ENCODE measurements at regions not wholly inside any gene's neighbourhood (a gene's known extent, or its start where the extent isn't known, plus 50 kb on each side); places are given as distances from the start of the nearest gene placed in this dataset.

DNA sequence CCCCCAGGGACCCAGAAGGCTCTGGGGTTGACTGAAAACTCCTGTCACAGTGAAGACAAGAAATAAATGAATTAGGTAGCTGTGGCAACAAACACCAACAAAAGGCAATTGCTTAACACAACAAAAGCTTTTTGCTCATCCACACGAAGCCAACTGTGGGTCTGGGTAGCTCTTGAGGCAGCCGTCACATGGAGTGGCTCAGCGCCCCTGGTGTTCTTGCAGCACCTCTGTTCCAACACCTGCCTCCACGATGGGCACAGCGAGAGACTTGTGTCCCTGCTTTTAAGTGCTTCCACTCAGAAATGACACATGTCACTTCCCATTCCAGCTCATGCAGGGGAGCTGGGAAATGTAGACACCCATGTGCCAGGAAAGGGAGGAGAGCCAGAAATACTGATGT is 364.5 kb upstream of the DUSP10 start:
- no peak for FAIRE-seq
- H3K36me3 ChIP-seq (ENCODE audit: control insufficient read depth in 2 of 4, insufficient read depth in 4 of 4, low read length in 3 of 4): no peaks in the 10 kb centered on the region
- no peak overlapping the region for H4K5ac ChIP-seq (ENCODE audit: insufficient read length, low read depth, low read length)
- no peak overlapping the region for H3K4ac ChIP-seq (replicated peaks; ENCODE audit: insufficient read length, low read depth, low read length)
- no peak overlapping the region for H2AK5ac ChIP-seq (ENCODE audit: low read depth, low read length)
- no peak overlapping the region for H3K9ac ChIP-seq (replicated peaks in 1 of 4; ENCODE audit: extremely low read depth in 1 of 4, low read depth in 3 of 4, low read length in 3 of 4)
- H3K14ac ChIP-seq (ENCODE audit: insufficient read length): no peak overlapping the region
- peaks cover 0 to 2% (median 0%) of the 10 kb centered on the region in 4 experiments; a peak in 3 of 7 replicates for H3K4me1 ChIP-seq (replicated peaks in 1 of 4; ENCODE audit: control insufficient read depth in 3 of 4, insufficient read depth in 4 of 4, low read length in 3 of 4)
- H3K23ac ChIP-seq (ENCODE audit: insufficient read length): no peak overlapping the region
- no peaks in the 10 kb centered on the region for H4K20me1 ChIP-seq (replicated peaks in 1 of 2; ENCODE audit: control insufficient read depth in 1 of 2, insufficient read depth in 2 of 2, low read length in 2 of 2)
- H3K56ac ChIP-seq (replicated peaks; ENCODE audit: insufficient read length, low read depth, low read length): no peak overlapping the region
- no peak for DNase-seq (ENCODE audit: low read depth in 1 of 2, low spot score in 2 of 2)
- H2AFZ ChIP-seq (ENCODE audit: low read length): no peak overlapping the region
- H2BK5ac ChIP-seq (ENCODE audit: low read depth, low read length): no peak overlapping the region
- no peak for TF ChIP-seq SUZ12 (IDR thresholded peaks at IDR 0.05; ENCODE audit: low read length)
- TF ChIP-seq, protein P1, sequence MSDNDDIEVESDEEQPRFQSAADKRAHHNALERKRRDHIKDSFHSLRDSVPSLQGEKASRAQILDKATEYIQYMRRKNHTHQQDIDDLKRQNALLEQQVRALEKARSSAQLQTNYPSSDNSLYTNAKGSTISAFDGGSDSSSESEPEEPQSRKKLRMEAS (IDR thresholded peaks at IDR 0.05): peak; percentile 68; the same call in 1 of the 2 replicates
- no peak for TF ChIP-seq SRF (IDR thresholded peaks at IDR 0.05; ENCODE audit: low read depth, low read length)
- no peak for TF ChIP-seq SIX5 (IDR thresholded peaks at IDR 0.05; ENCODE audit: low read depth, low read length)
- TF ChIP-seq YY1 (IDR thresholded peaks at IDR 0.05; ENCODE audit: low read depth, low read length): no peak
- no peak for TF ChIP-seq KDM5A (IDR thresholded peaks at IDR 0.05; ENCODE audit: low read length)
- TF ChIP-seq NRF1 (IDR thresholded peaks at IDR 0.05; ENCODE audit: low read depth, low read length): no peak
- TF ChIP-seq, protein P2, sequence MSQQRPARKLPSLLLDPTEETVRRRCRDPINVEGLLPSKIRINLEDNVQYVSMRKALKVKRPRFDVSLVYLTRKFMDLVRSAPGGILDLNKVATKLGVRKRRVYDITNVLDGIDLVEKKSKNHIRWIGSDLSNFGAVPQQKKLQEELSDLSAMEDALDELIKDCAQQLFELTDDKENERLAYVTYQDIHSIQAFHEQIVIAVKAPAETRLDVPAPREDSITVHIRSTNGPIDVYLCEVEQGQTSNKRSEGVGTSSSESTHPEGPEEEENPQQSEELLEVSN (IDR thresholded peaks at IDR 0.05): peak; percentile 55
- TF ChIP-seq TCF12 (IDR thresholded peaks at IDR 0.05; ENCODE audit: low read depth, low read length): no peak
- no peak for TF ChIP-seq SIN3A (conservative IDR thresholded peaks at IDR 0.05 in 1 of 2, IDR thresholded peaks at IDR 0.05 in 1 of 2; ENCODE audit: low read depth in 1 of 2, low read length in 2 of 2)
- TF ChIP-seq RAD21 (IDR thresholded peaks at IDR 0.05 in 1 of 2, conservative IDR thresholded peaks at IDR 0.05 in 1 of 2; ENCODE audit: low read depth in 2 of 2, low read length in 2 of 2): 0 out of 4 replicates have a peak, but pooled peaks of 1 of the 2 experiments have one; percentile 3
- H4K91ac ChIP-seq (replicated peaks; ENCODE audit: insufficient read length, low read length): no peak overlapping the region
- peak overlapping the region; percentile 84; the same call in 1 of the 2 replicates for H2BK20ac ChIP-seq (ENCODE audit: low read length)
- H3K4me3 ChIP-seq (ENCODE audit: extremely low read depth in 1 of 4, insufficient read depth in 2 of 4, low read depth in 3 of 4, low read length in 4 of 4): no peak overlapping the region
- 64% methylated on average over 5 of the region's 5 CpGs; no CpG with 5 or more reads in 1 of the 2 experiments for WGBS, 2 experiments (ENCODE audit: extremely low coverage in 1 of 2, insufficient coverage in 1 of 2, insufficient read length in 1 of 2, insufficient replicate concordance in 2 of 2, low coverage in 1 of 2, low lambda C conversion rate in 2 of 2, missing lambda C conversion rate in 1 of 2)
- H2BK12ac ChIP-seq (ENCODE audit: low read depth, low read length): no peak overlapping the region
- 0 out of 2 replicates have a peak overlapping the region, but pooled peaks have one; percentile 54 for H2BK15ac ChIP-seq (ENCODE audit: low read length)
- H3K9me3 ChIP-seq (ENCODE audit: insufficient read depth in 2 of 2, low read depth in 1 of 2, low read length in 1 of 2): no peaks in the 10 kb centered on the region
- H3K18ac ChIP-seq (ENCODE audit: extremely low read depth, low read length): no peak overlapping the region
- H2BK120ac ChIP-seq (replicated peaks; ENCODE audit: low read depth, low read length): no peak overlapping the region
- H3K79me2 ChIP-seq (ENCODE audit: control insufficient read depth in 1 of 2, insufficient read depth in 2 of 2, low read length in 2 of 2): no peaks in the 10 kb centered on the region
- no peaks in the 10 kb centered on the region for H3K79me1 ChIP-seq (ENCODE audit: low read depth, low read length)
- no peak overlapping the region for H3K4me2 ChIP-seq (ENCODE audit: insufficient read depth in 1 of 2, low read depth in 2 of 2, low read length in 2 of 2)
- ChIA-PET POLR2A (ENCODE audit: partially characterized antibody) (interaction anchor here (0.9 kb wide), 1 partner anchor 9 kb away, joined by 3 read pairs; no protein-coding TSS in a partner anchor), CTCF (ENCODE audit: partially characterized antibody) (interaction anchor here (0.8 to 5.2 kb wide), 4 partner anchors 10 to 65 kb away, joined by 3 to 48 read pairs (median 6); no protein-coding TSS in a partner anchor)
- no peak overlapping the region for H4K8ac ChIP-seq (ENCODE audit: extremely low read depth, insufficient read depth, low read length)
- H3K27me3 ChIP-seq (replicated peaks in 1 of 4; ENCODE audit: control insufficient read depth in 3 of 4, extremely low read depth in 1 of 4, insufficient read depth in 3 of 4, low read length in 3 of 4): no peaks in the 10 kb centered on the region; a peak in 1 of 7 replicates
- no peaks in the 10 kb centered on the region for H3K23me2 ChIP-seq (ENCODE audit: low read depth, low read length)
- no peak overlapping the region for H3K27ac ChIP-seq (ENCODE audit: low read depth, low read length)

Data from H1 (cell line).